ENCODE measurements at regions not wholly inside any gene's neighbourhood (a gene's known extent, or its start where the extent isn't known, plus 50 kb on each side); places are given as distances from the start of the nearest gene placed in this dataset.
A peak's percentile ranks its signal among the peaks of the same experiment; 100 is the strongest.

DNA sequence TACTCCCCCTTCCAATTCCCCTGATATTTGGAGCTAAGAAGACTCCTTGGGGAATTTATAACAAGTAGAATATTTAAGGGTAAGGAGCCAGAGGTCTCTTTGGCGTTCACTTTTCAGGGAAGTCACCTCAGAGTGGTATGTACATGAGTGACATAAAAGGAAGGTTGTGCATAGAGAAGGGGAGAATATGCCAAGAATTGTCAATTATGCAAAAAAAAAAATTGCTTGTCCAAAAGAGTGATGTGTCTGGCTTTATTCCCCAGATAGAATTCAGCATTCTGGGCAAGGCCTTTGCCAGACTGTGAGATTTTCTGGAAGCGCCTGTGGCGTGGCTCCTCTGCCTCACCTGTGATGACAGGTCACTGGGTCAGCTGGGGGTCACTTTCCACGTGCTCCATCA lies 170.2 kb downstream of the MIAT start:
- TF ChIP-seq, protein P1, sequence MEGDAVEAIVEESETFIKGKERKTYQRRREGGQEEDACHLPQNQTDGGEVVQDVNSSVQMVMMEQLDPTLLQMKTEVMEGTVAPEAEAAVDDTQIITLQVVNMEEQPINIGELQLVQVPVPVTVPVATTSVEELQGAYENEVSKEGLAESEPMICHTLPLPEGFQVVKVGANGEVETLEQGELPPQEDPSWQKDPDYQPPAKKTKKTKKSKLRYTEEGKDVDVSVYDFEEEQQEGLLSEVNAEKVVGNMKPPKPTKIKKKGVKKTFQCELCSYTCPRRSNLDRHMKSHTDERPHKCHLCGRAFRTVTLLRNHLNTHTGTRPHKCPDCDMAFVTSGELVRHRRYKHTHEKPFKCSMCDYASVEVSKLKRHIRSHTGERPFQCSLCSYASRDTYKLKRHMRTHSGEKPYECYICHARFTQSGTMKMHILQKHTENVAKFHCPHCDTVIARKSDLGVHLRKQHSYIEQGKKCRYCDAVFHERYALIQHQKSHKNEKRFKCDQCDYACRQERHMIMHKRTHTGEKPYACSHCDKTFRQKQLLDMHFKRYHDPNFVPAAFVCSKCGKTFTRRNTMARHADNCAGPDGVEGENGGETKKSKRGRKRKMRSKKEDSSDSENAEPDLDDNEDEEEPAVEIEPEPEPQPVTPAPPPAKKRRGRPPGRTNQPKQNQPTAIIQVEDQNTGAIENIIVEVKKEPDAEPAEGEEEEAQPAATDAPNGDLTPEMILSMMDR (IDR thresholded peaks at IDR 0.05; ENCODE audit: low read depth, low read length, missing control alignments), result no peak
- DNase-seq (ENCODE audit: low read depth), result no peak
- H3K4me3 ChIP-seq (ENCODE audit: low read depth, low read length), result no peak overlapping the region

DNA sequence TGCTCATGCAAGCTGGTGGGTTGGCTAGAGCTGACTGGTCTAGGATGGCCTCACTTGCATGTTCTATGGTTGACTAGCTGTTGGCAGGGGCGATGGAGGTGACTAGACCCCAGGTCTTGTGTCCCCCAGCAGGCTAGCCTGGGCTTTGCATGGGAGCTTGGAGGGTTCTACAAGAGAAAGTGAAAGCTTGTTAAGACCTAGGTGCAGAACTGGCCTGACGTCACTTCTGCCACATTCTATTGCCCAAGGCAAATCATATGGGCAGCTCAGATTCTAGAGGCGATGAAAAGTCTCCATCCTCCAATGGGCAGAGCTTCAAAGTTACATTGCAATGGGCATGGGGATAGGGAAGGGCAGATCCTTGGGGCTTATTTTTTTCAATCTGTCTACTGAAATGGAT lies 170.9 kb downstream of the MIAT start:
- TF ChIP-seq, protein P1 (IDR thresholded peaks at IDR 0.05; ENCODE audit: low read depth, low read length, missing control alignments), result no peak
- no peak overlapping the region for H3K4me3 ChIP-seq (ENCODE audit: low read depth, low read length)
- no peak for DNase-seq (ENCODE audit: low read depth)

DNA sequence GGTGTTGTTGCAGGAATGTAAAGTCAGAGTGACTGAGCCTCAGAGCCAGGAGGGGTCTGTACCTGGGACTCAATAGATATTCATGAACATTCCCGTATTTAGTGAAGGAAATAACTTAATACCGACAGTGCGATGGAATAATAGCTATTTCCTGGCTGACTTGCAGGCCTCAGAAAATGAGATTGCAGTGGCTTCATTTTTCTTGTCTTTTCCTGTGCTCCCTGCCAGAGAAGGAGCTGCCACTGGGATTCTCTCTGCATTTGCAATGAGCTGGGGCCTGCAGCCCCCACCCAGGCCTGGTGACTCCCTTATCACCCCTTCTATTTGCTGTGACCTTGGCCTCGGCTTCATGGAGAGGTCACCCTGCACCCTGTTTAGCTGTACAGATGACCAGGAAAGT lies 173.4 kb downstream of the MIAT start:
- DNase-seq (ENCODE audit: low read depth), result no peak
- no peak overlapping the region for H3K4me3 ChIP-seq (ENCODE audit: low read depth, low read length)
- TF ChIP-seq, protein P1 (IDR thresholded peaks at IDR 0.05; ENCODE audit: low read depth, low read length, missing control alignments), result no peak

DNA sequence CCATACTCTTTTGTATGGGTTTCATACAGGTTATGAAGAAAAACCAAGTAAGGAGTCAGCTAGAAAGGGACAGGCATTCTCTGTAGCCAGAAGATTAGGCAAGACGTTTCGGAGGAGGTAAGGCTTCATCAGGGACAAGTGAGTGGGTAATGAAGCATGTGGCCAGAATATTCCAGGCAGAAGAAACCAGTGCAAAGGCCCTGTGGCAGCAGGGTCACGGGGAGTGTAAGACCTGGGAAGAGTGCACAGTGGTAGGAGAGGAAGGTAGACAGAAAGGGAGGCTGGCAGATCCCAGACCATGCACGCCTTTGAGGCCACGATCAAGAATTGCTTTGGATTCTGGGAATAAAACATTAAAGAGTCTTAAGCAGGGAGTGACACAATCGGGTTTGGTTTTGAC lies 177.6 kb downstream of the MIAT start:
- no peak overlapping the region for H3K4me3 ChIP-seq (ENCODE audit: low read depth, low read length)
- TF ChIP-seq, protein P1 (IDR thresholded peaks at IDR 0.05; ENCODE audit: low read depth, low read length, missing control alignments), result no peak

DNA sequence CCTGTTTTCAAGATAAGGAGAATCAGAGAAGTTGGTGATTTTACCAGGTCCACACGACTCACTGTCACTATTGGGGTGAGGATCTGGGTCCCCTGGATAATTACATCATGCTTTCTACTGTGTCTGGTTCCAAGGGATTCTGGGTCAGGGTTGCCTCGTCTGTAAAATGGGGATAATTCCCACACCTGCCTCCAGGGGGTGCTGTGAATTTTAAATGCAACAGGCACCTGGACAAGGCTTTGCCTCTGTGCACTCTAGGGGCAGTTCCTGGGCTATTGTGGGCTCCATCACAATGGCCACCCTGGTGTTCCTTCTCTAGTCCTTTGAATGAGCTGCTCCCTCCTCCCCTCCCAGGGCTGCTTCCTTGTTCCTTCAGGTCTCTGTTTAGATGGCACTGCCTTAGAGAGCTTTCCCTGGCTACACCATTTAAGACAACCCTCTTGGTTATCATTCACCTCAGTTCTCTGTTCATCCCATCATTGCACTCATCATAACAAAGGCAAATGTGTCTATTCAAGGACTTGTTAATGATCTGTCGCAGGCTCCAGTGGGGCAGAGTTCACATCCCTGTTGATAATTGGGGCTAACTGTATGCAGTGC lies 178.6 kb downstream of the MIAT start:
- TF ChIP-seq, protein P1 (IDR thresholded peaks at IDR 0.05; ENCODE audit: low read depth, low read length, missing control alignments), result peak; percentile 81
- no peak overlapping the region for H3K4me3 ChIP-seq (ENCODE audit: low read depth, low read length)
- DNase-seq (ENCODE audit: low read depth), result peak; percentile 7

More for the DNA sequence above, 177.6 kb downstream of the MIAT start:
- DNase-seq (ENCODE audit: low read depth), result no peak

DNA sequence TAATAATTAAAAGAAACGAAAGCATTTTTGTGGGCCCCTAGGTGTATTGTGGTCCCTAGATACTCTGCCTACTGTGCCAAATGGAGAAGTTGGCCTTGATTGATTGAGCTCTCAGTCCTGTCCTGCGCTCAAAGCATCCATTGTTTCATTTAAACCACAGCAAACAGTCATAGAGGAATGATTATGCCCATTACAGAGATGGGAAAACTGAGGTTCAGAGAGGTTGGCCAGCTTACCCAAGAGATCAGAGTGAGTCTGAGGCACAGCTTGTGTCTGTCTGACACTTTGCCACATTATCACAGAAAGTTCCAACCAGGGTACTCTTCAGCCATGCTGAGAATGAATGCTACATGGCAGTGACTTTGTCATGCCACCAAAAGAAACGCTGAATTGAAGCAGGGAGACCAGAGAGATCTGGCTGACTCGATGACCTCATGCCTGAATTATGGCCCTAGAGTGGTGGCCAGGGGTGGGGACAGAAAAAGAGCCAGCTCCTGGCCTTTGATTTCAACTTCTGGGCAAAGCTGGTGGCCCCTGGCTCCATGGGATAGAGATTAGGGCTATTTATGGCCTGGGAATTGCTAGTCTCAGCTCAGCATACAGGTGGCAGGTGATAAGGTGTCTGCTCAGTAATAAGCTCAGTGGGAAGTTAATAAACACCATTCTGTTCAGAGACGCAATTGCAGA lies 180.5 kb downstream of the MIAT start:
- no peak for DNase-seq (ENCODE audit: low read depth)
- TF ChIP-seq, protein P1 (IDR thresholded peaks at IDR 0.05; ENCODE audit: low read depth, low read length, missing control alignments), result no peak
- H3K4me3 ChIP-seq (ENCODE audit: low read depth, low read length), result no peak overlapping the region

DNA sequence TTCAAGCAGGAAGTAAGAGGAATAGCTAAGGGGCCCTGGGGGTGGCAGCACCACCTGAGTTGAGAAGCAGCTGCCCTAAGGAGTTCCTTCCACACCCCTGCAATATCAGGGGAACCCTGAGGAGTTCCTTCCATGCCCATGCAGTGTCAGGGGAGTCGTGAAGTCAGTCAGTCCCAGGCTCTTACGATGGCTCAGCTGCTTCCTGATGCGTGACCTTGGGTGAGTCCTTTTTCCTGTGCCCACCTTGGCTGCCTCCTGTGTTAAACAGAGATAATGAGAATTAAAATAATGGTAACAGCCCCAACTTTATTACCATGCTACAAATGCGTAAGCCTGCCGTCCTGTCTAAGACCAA lies 181.1 kb downstream of the MIAT start:
- H3K4me3 ChIP-seq (ENCODE audit: low read depth, low read length), result no peak overlapping the region
- no peak for DNase-seq (ENCODE audit: low read depth)
- TF ChIP-seq, protein P1 (IDR thresholded peaks at IDR 0.05; ENCODE audit: low read depth, low read length, missing control alignments), result no peak
